ENCODE measurements at regions not wholly inside any gene's neighbourhood (a gene's known extent, or its start where the extent isn't known, plus 50 kb on each side); places are given as distances from the start of the nearest gene placed in this dataset.

DNA sequence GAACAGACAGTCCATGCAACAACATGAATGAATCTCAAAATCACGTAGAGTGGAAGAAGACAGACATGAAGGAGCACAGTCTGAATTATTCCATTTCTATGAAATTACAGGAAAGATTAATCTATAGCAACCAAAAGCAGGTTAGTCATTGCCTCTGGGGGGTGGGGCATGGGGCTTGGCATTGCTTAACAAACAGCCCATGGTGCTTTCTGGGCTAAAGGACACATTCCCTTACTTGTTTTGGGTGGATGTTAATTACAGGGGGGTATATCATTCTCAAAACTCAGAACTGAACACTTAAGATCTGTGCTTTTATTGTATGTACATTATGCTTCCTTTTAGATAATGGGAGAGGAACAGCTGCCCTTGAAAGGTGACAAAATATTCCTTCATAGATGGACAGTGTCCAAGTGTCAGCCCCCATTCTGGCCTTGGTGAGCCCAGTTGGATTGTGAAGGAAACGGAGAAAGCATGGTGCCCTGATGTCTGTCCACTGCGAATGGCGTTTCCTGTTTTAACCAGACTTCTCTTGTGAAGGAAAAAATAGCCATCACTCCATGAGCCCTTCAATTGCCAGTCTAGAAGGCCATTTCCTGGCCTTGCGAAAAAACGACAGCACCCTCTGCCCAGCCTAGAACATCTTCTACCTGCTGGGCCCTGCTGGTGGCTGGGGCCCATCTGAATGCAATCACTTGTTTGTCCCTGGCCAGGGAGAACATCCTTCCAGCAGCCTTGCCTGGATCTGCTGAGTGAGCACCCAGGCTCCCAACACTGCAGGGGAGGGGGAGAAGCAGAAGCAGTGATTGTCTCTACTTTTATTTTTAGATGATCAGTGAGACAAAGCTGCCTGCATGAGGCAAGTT lies 179.7 kb downstream of the BCAS1 start:
- H2AK5ac ChIP-seq (ENCODE audit: low read depth, low read length) = peak overlapping the region; percentile 76
- no peak overlapping the region for H3K9ac ChIP-seq (ENCODE audit: low read depth, low read length)
- peak overlapping the region; percentile 98; the same call in 1 of the 2 replicates for H3K18ac ChIP-seq (ENCODE audit: low read depth, low read length)
- H3K27ac ChIP-seq (ENCODE audit: insufficient read depth, low read length) = peak overlapping the region; percentile 60
- POLR2A ChIA-PET (ENCODE audit: unreplicated experiment) = no interaction called here
- peak overlapping the region in 1 of 2 experiments; percentile 65; a peak in 3 of 4 replicates for H4K8ac ChIP-seq (ENCODE audit: low read depth in 2 of 2, low read length in 2 of 2)
- in situ Hi-C loops (cut with MboI; ENCODE audit: low sequenced_read_pairs) = no loop called here
- H2AFZ ChIP-seq (replicated peaks; ENCODE audit: low read length, poor library complexity) = no peak overlapping the region
- BruUV-seq (replicated peaks) = no TSS peak
- H2BK20ac ChIP-seq (ENCODE audit: low read depth, low read length) = peak overlapping the region; percentile 75
- H3K56ac ChIP-seq (ENCODE audit: extremely low read depth, insufficient read depth, low read length) = 0 out of 2 replicates have a peak overlapping the region, but pooled peaks have one; percentile 7
- dilution Hi-C loops (cut with HindIII; ENCODE audit: low sequenced_read_pairs, unreplicated experiment) = no loop called here
- CTCF ChIA-PET = no interaction called here
- peaks cover 10% of the 10 kb centered on the region; the same call in 1 of the 2 replicates for H3K4me1 ChIP-seq (ENCODE audit: control insufficient read depth, insufficient read depth, low read length)
- peak overlapping the region; percentile 2 for H2AK9ac ChIP-seq (replicated peaks; ENCODE audit: low read depth, low read length, poor library complexity)
- 91% methylated on average over 3 of the region's 6 CpGs; no CpG with 5 or more reads in 1 of the 2 experiments for WGBS, 2 experiments (ENCODE audit: extremely low coverage in 2 of 2, insufficient read length in 1 of 2)
- H3K9me1 ChIP-seq (ENCODE audit: insufficient read depth, low read length) = peaks cover 4% of the 10 kb centered on the region
- peak overlapping the region; percentile 71 for H2BK120ac ChIP-seq (ENCODE audit: low read depth, low read length)
- H3K36me3 ChIP-seq (ENCODE audit: control insufficient read depth, insufficient read depth, low read length) = no peaks in the 10 kb centered on the region
- peak overlapping the region; percentile 28; the same call in 2 of the 3 replicates for H2BK15ac ChIP-seq (ENCODE audit: low read depth, low read length)
- no peaks in the 10 kb centered on the region for H3K79me1 ChIP-seq (ENCODE audit: low read depth in 1 of 2, low read length in 2 of 2)
- no peak overlapping the region for H3K4me3 ChIP-seq (ENCODE audit: insufficient read depth, low read depth, low read length)
- peak overlapping the region; percentile 87 for H2BK5ac ChIP-seq (ENCODE audit: low read depth, low read length, poor library complexity, severe bottlenecking)
- H3K4ac ChIP-seq (ENCODE audit: low read depth, low read length) = peak overlapping the region; percentile 58
- H3K14ac ChIP-seq (replicated peaks; ENCODE audit: low read depth, low read length) = peak overlapping the region; percentile 35
- peak overlapping the region; percentile 92; the same call in 1 of the 2 replicates for H4K5ac ChIP-seq (ENCODE audit: low read depth, low read length)
- DNase-seq (no peak), ATAC-seq (ENCODE audit: low read depth) (no peak)
- H3K27me3 ChIP-seq (ENCODE audit: control insufficient read depth, insufficient read depth, low read length) = no peaks in the 10 kb centered on the region
- intact Hi-C loops (cut with micrococcal nuclease) = no loop called here
- H3K4me2 ChIP-seq (ENCODE audit: low read depth, low read length) = no peak overlapping the region
- no peaks in the 10 kb centered on the region for H4K20me1 ChIP-seq (ENCODE audit: insufficient read depth, low read length)
- H4K91ac ChIP-seq (ENCODE audit: insufficient read depth, low read depth, low read length) = peak overlapping the region; percentile 35; the same call in 1 of the 2 replicates
- peaks cover 9% of the 10 kb centered on the region; the same call in 1 of the 2 replicates for H3K9me3 ChIP-seq (ENCODE audit: control insufficient read depth, insufficient read depth, low read length)
- H3K23ac ChIP-seq (ENCODE audit: low read depth, low read length) = peak overlapping the region; percentile 7; the same call in 1 of the 2 replicates
- TF ChIP-seq, protein P1, sequence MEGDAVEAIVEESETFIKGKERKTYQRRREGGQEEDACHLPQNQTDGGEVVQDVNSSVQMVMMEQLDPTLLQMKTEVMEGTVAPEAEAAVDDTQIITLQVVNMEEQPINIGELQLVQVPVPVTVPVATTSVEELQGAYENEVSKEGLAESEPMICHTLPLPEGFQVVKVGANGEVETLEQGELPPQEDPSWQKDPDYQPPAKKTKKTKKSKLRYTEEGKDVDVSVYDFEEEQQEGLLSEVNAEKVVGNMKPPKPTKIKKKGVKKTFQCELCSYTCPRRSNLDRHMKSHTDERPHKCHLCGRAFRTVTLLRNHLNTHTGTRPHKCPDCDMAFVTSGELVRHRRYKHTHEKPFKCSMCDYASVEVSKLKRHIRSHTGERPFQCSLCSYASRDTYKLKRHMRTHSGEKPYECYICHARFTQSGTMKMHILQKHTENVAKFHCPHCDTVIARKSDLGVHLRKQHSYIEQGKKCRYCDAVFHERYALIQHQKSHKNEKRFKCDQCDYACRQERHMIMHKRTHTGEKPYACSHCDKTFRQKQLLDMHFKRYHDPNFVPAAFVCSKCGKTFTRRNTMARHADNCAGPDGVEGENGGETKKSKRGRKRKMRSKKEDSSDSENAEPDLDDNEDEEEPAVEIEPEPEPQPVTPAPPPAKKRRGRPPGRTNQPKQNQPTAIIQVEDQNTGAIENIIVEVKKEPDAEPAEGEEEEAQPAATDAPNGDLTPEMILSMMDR (conservative IDR thresholded peaks at IDR 0.05; ENCODE audit: low read depth, low read length) = no peak
- TF ChIP-seq, protein P2, sequence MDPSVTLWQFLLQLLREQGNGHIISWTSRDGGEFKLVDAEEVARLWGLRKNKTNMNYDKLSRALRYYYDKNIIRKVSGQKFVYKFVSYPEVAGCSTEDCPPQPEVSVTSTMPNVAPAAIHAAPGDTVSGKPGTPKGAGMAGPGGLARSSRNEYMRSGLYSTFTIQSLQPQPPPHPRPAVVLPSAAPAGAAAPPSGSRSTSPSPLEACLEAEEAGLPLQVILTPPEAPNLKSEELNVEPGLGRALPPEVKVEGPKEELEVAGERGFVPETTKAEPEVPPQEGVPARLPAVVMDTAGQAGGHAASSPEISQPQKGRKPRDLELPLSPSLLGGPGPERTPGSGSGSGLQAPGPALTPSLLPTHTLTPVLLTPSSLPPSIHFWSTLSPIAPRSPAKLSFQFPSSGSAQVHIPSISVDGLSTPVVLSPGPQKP (IDR thresholded peaks at IDR 0.05; ENCODE audit: borderline replicate concordance, low read depth, low read length) = no peak
- TF ChIP-seq, protein P3, sequence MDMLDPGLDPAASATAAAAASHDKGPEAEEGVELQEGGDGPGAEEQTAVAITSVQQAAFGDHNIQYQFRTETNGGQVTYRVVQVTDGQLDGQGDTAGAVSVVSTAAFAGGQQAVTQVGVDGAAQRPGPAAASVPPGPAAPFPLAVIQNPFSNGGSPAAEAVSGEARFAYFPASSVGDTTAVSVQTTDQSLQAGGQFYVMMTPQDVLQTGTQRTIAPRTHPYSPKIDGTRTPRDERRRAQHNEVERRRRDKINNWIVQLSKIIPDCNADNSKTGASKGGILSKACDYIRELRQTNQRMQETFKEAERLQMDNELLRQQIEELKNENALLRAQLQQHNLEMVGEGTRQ (IDR thresholded peaks at IDR 0.05; ENCODE audit: low read depth, low read length) = no peak
- no peak for TF ChIP-seq MXI1 (IDR thresholded peaks at IDR 0.05; ENCODE audit: borderline replicate concordance, low read depth, low read length)
- no peak for TF ChIP-seq NFE2L2 (IDR thresholded peaks at IDR 0.05; ENCODE audit: low read depth, low read length)
- TF ChIP-seq SMC3 (IDR thresholded peaks at IDR 0.05; ENCODE audit: low read depth, low read length) = no peak
- TF ChIP-seq CHD1 (IDR thresholded peaks at IDR 0.05; ENCODE audit: low read depth, low read length) = no peak
- TF ChIP-seq RCOR1 (IDR thresholded peaks at IDR 0.05; ENCODE audit: insufficient replicate concordance, low read length) = no peak
- TF ChIP-seq FOS (IDR thresholded peaks at IDR 0.05; ENCODE audit: low read depth, low read length) = no peak
- no peak for TF ChIP-seq CEBPB (IDR thresholded peaks at IDR 0.05; ENCODE audit: low read depth, low read length)
- no peak for TF ChIP-seq MAZ (IDR thresholded peaks at IDR 0.05; ENCODE audit: borderline replicate concordance, low read depth, low read length)
- no peak for TF ChIP-seq RFX5 (IDR thresholded peaks at IDR 0.05; ENCODE audit: low read depth, low read length)
- TF ChIP-seq POLR2A (IDR thresholded peaks at IDR 0.05; ENCODE audit: low read depth, low read length) = no peak
- no peak for TF ChIP-seq RAD21 (IDR thresholded peaks at IDR 0.05; ENCODE audit: low read length)

Measured in IMR-90 (cell line).